ENCODE measurements at regions not wholly inside any gene's neighbourhood (a gene's known extent, or its start where the extent isn't known, plus 50 kb on each side); places are given as distances from the start of the nearest gene placed in this dataset.

DNA sequence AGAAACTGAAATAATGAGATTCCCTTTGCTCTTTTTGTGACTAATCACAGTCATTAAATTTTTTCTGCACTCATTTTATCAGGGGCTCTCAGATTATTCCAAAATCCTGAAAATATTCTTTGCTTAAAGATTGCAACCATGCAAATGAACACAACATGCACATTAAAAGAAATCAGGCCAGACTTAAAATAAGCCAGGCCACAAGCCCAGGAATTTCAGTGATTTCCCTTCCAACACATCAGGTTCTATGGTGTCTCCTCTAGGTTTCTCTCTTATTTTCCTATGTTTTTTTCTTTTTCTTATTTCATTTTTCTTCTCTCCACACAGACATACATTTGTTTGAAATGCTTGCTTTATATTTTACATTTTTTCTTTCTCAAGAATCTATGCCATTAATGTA lies 65.3 kb downstream of the NIBAN1 start:
- Histone ChIP-seq H2AFZ (ENCODE audit: low read length) (no peak overlapping the region), H3K79me2 (ENCODE audit: insufficient read depth, low read length) (no peaks in the 10 kb centered on the region), H3K36me3 (ENCODE audit: insufficient read depth, low read length) (no peaks in the 10 kb centered on the region), H3K4me2 (ENCODE audit: insufficient read depth, low read length) (no peak overlapping the region), H3K27me3 (ENCODE audit: insufficient read depth, low read length) (no peaks in the 10 kb centered on the region), H3K27ac (ENCODE audit: low read depth, low read length) (no peak overlapping the region), H3K9me3 (ENCODE audit: low read depth, low read length) (no peaks in the 10 kb centered on the region), H4K20me1 (ENCODE audit: insufficient read depth, low read length) (no peaks in the 10 kb centered on the region), H3K4me3 (ENCODE audit: insufficient read depth, low read length) (no peak overlapping the region), H3K4me1 (ENCODE audit: insufficient read depth, low read length) (peaks cover 8% of the 10 kb centered on the region)
- no peak for DNase-seq (ENCODE audit: insufficient read length, low spot score, missing footprints)
- TF ChIP-seq, protein P1, sequence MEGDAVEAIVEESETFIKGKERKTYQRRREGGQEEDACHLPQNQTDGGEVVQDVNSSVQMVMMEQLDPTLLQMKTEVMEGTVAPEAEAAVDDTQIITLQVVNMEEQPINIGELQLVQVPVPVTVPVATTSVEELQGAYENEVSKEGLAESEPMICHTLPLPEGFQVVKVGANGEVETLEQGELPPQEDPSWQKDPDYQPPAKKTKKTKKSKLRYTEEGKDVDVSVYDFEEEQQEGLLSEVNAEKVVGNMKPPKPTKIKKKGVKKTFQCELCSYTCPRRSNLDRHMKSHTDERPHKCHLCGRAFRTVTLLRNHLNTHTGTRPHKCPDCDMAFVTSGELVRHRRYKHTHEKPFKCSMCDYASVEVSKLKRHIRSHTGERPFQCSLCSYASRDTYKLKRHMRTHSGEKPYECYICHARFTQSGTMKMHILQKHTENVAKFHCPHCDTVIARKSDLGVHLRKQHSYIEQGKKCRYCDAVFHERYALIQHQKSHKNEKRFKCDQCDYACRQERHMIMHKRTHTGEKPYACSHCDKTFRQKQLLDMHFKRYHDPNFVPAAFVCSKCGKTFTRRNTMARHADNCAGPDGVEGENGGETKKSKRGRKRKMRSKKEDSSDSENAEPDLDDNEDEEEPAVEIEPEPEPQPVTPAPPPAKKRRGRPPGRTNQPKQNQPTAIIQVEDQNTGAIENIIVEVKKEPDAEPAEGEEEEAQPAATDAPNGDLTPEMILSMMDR (IDR thresholded peaks at IDR 0.05; ENCODE audit: extremely low read depth, low read depth, low read length) = no peak

DNA sequence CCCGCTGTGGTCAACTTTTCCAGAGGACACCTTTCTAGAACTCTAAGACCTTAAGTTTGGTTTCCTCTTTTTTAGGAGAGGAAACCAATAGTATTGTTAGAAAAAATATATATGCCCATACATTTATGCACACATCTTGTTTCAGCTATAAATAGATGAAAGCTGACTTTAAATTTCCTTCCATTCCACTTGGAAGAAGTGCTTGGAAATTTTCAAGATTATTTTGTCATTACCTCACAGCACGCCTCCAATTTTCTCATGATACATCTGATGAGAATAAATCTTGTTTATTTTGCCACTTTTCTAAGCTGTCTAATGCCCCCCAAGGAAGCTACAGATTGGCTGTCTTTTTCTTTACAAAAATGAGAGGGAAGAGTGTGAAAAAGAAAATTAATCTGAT lies 65.8 kb downstream of the NIBAN1 start:
- H3K36me3 ChIP-seq (ENCODE audit: insufficient read depth, low read length) = no peaks in the 10 kb centered on the region
- no peak overlapping the region for H3K27ac ChIP-seq (ENCODE audit: low read depth, low read length)
- no peak overlapping the region for H3K4me3 ChIP-seq (ENCODE audit: insufficient read depth, low read length)
- H2AFZ ChIP-seq (ENCODE audit: low read length) = no peak overlapping the region
- no peak overlapping the region for H3K4me2 ChIP-seq (ENCODE audit: insufficient read depth, low read length)
- no peaks in the 10 kb centered on the region for H4K20me1 ChIP-seq (ENCODE audit: insufficient read depth, low read length)
- H3K9me3 ChIP-seq (ENCODE audit: low read depth, low read length) = no peaks in the 10 kb centered on the region
- H3K4me1 ChIP-seq (ENCODE audit: insufficient read depth, low read length) = peaks cover 8% of the 10 kb centered on the region
- H3K79me2 ChIP-seq (ENCODE audit: insufficient read depth, low read length) = no peaks in the 10 kb centered on the region
- no peak for DNase-seq (ENCODE audit: insufficient read length, low spot score, missing footprints)
- H3K27me3 ChIP-seq (ENCODE audit: insufficient read depth, low read length) = no peaks in the 10 kb centered on the region
- TF ChIP-seq, protein P1 (IDR thresholded peaks at IDR 0.05; ENCODE audit: extremely low read depth, low read depth, low read length) = no peak

DNA sequence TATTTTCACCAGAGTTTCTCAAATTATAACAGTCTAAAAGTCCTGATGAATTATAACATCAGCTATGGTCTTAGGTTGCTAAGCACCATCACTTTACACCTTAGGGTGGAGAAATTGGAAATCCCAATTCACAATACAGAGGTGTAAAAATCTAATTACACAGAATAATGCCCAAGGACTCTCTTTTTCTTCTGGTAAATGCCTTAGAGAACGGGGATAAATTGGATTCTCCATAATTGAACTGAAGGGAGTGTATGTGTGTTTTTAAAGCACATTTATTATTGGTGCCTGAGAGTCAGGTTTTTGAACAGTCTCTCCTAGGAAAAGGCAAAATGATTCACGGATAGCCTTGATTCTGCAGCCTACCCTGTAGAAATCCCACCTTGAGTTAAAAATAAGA lies 66.8 kb downstream of the NIBAN1 start:
- TF ChIP-seq, protein P1 (IDR thresholded peaks at IDR 0.05; ENCODE audit: extremely low read depth, low read depth, low read length) = no peak
- Histone ChIP-seq H3K27ac (ENCODE audit: low read depth, low read length) (no peak overlapping the region), H2AFZ (ENCODE audit: low read length) (no peak overlapping the region), H3K79me2 (ENCODE audit: insufficient read depth, low read length) (no peaks in the 10 kb centered on the region), H3K9me3 (ENCODE audit: low read depth, low read length) (no peaks in the 10 kb centered on the region), H3K36me3 (ENCODE audit: insufficient read depth, low read length) (no peaks in the 10 kb centered on the region), H4K20me1 (ENCODE audit: insufficient read depth, low read length) (no peaks in the 10 kb centered on the region), H3K4me2 (ENCODE audit: insufficient read depth, low read length) (no peak overlapping the region), H3K27me3 (ENCODE audit: insufficient read depth, low read length) (no peaks in the 10 kb centered on the region), H3K4me1 (ENCODE audit: insufficient read depth, low read length) (peaks cover 8% of the 10 kb centered on the region), H3K4me3 (ENCODE audit: insufficient read depth, low read length) (no peak overlapping the region)
- no peak for DNase-seq (ENCODE audit: insufficient read length, low spot score, missing footprints)

DNA sequence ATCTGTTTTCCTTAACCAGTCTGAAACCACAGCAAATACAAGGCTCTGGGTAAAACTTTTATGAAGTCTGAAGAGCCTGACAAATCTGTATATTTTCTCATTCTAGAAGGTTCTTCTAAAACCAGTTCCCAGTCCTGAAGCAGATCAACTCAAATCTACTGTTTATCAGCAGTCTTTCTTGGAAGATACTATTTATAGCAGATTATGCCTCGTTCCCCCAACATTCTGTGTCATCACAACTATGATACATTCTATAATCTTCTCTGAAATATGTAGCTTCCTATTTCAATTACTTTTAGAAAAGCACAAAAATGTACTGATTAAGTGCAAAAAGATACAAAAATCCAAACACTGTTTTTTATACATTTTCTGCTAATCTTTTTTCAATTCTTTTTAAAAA lies 67.5 kb downstream of the NIBAN1 start:
- Histone ChIP-seq H3K4me1 (ENCODE audit: insufficient read depth, low read length) (peaks cover 8% of the 10 kb centered on the region), H3K4me2 (ENCODE audit: insufficient read depth, low read length) (no peak overlapping the region), H3K79me2 (ENCODE audit: insufficient read depth, low read length) (no peaks in the 10 kb centered on the region), H3K27me3 (ENCODE audit: insufficient read depth, low read length) (no peaks in the 10 kb centered on the region), H3K4me3 (ENCODE audit: insufficient read depth, low read length) (no peak overlapping the region), H3K36me3 (ENCODE audit: insufficient read depth, low read length) (no peaks in the 10 kb centered on the region), H3K27ac (ENCODE audit: low read depth, low read length) (no peak overlapping the region), H3K9me3 (ENCODE audit: low read depth, low read length) (no peaks in the 10 kb centered on the region), H4K20me1 (ENCODE audit: insufficient read depth, low read length) (no peaks in the 10 kb centered on the region), H2AFZ (ENCODE audit: low read length) (no peak overlapping the region)
- DNase-seq (ENCODE audit: insufficient read length, low spot score, missing footprints) = no peak
- TF ChIP-seq, protein P1 (IDR thresholded peaks at IDR 0.05; ENCODE audit: extremely low read depth, low read depth, low read length) = no peak

All from osteoblast (primary cell).